ENCODE measurements at regions not wholly inside any gene's neighbourhood (a gene's known extent, or its start where the extent isn't known, plus 50 kb on each side); places are given as distances from the start of the nearest gene placed in this dataset.

GRCh38 chrX:10393241-10393640 is 227.1 kb downstream of the MID1 start:
- DNase-seq (ENCODE audit: low spot score), result no peak

GRCh38 chrX:10393899-10394298 is 226.5 kb downstream of the MID1 start:
- no peak for DNase-seq (ENCODE audit: low spot score)

GRCh38 chrX:10395179-10395578 is 225.2 kb downstream of the MID1 start:
- peak; percentile 7 for DNase-seq (ENCODE audit: low spot score)
